ENCODE measurements at regions not wholly inside any gene's neighbourhood (a gene's known extent, or its start where the extent isn't known, plus 50 kb on each side); places are given as distances from the start of the nearest gene placed in this dataset.

GRCh38 chr11:103536335-103536722, 427.1 kb downstream of the DYNC2H1 start:
- POLR2A ChIA-PET: no interaction called here
- H3K4me3 ChIP-seq (ENCODE audit: low read depth in 2 of 2, low read length in 2 of 2): peak overlapping the region in 1 of 2 experiments; percentile 26; a peak in 2 of 4 replicates

GRCh38 chr11:103537904-103538502, 428.8 kb downstream of the DYNC2H1 start:
- intact Hi-C loops (cut with micrococcal nuclease; ENCODE audit: unreplicated experiment): loop anchor here (5.0 kb wide), 1 partner anchor 336 kb away; no protein-coding TSS in a partner anchor
- no peak overlapping the region for H3K4me3 ChIP-seq (ENCODE audit: low read depth in 2 of 2, low read length in 2 of 2)
- no peaks in the 10 kb centered on the region for H3K9me3 ChIP-seq (ENCODE audit: control insufficient read depth, insufficient read depth, low read depth, low read length)
- DNase-seq (ENCODE audit: low read depth, low spot score) (no peak), ATAC-seq (no peak)
- no peaks in the 10 kb centered on the region for H3K4me1 ChIP-seq (ENCODE audit: control insufficient read depth, insufficient read depth, low read length)
- TF ChIP-seq, protein P1, sequence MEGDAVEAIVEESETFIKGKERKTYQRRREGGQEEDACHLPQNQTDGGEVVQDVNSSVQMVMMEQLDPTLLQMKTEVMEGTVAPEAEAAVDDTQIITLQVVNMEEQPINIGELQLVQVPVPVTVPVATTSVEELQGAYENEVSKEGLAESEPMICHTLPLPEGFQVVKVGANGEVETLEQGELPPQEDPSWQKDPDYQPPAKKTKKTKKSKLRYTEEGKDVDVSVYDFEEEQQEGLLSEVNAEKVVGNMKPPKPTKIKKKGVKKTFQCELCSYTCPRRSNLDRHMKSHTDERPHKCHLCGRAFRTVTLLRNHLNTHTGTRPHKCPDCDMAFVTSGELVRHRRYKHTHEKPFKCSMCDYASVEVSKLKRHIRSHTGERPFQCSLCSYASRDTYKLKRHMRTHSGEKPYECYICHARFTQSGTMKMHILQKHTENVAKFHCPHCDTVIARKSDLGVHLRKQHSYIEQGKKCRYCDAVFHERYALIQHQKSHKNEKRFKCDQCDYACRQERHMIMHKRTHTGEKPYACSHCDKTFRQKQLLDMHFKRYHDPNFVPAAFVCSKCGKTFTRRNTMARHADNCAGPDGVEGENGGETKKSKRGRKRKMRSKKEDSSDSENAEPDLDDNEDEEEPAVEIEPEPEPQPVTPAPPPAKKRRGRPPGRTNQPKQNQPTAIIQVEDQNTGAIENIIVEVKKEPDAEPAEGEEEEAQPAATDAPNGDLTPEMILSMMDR (IDR thresholded peaks at IDR 0.05): peak; percentile 76; the same call in 1 of the 2 replicates
- no peak for TF ChIP-seq SIN3A (IDR thresholded peaks at IDR 0.05; ENCODE audit: borderline replicate concordance, insufficient read depth, low read depth, low read length)
- ChIA-PET CTCF (interaction anchor here (0.5 kb wide), 1 partner anchor 222 kb away, joined by 3 read pairs; no protein-coding TSS in a partner anchor), POLR2A (no interaction called here)
- no TSS peak for BruUV-seq (replicated peaks)
- no peaks in the 10 kb centered on the region; the same call in 1 of the 2 replicates for H3K27me3 ChIP-seq (ENCODE audit: control insufficient read depth, insufficient read depth, low read length)
- in situ Hi-C loops (cut with HindIII; ENCODE audit: low pct_unique_long_range_greater_than_20kb, low sequenced_read_pairs): no loop called here
- H3K27ac ChIP-seq (ENCODE audit: low read length): no peak overlapping the region
- no peaks in the 10 kb centered on the region for H3K36me3 ChIP-seq (ENCODE audit: control insufficient read depth, insufficient read depth, low read length)

More at GRCh38 chr11:103536335-103536722, 427.1 kb downstream of the DYNC2H1 start:
- CTCF ChIA-PET: no interaction called here
- in situ Hi-C loops (cut with HindIII; ENCODE audit: low pct_unique_long_range_greater_than_20kb, low sequenced_read_pairs): no loop called here
- TF ChIP-seq REST (IDR thresholded peaks at IDR 0.05; ENCODE audit: insufficient read depth in 1 of 2, low read depth in 2 of 2, low read length in 1 of 2) (no peak), TCF7L2 (IDR thresholded peaks at IDR 0.05; ENCODE audit: low read depth, low read length) (no peak)
- BruUV-seq (replicated peaks): no TSS peak
- Histone ChIP-seq H3K27me3 (ENCODE audit: control insufficient read depth, insufficient read depth, low read length) (no peaks in the 10 kb centered on the region; the same call in 1 of the 2 replicates), H3K27ac (ENCODE audit: low read length) (no peak overlapping the region), H3K36me3 (ENCODE audit: control insufficient read depth, insufficient read depth, low read length) (no peaks in the 10 kb centered on the region), H3K9me3 (ENCODE audit: control insufficient read depth, insufficient read depth, low read depth, low read length) (no peaks in the 10 kb centered on the region), H3K4me1 (ENCODE audit: control insufficient read depth, insufficient read depth, low read length) (no peaks in the 10 kb centered on the region)
- ATAC-seq (peak; percentile 37; the same call in 1 of the 2 replicates), DNase-seq (ENCODE audit: low read depth, low spot score) (no peak)
- intact Hi-C loops (cut with micrococcal nuclease; ENCODE audit: unreplicated experiment): loop anchor here (5.0 kb wide), 1 partner anchor 334 kb away; no protein-coding TSS in a partner anchor

DNA sequence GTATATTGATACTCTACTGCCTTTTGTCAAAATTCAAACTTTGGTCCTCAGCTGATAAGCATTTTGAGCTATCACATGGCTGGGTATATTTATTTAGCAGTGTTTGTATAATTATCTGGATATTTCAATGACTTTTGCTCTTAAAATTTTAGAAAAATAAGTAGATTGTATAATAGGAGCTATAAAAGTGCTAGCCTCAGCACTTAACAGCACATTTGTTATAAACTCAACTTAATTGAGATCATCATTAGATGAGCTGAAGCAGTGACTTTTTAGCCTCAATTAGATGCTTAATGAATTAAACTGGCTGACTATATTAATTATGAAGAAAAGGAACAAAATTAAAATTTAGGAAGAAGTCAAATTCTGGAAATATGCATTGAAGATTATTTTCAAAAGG, 429.9 kb downstream of the DYNC2H1 start:
- no peaks in the 10 kb centered on the region for H3K9me3 ChIP-seq (ENCODE audit: control insufficient read depth, insufficient read depth, low read depth, low read length)
- ATAC-seq (no peak), DNase-seq (ENCODE audit: low read depth, low spot score) (no peak)
- no peaks in the 10 kb centered on the region for H3K36me3 ChIP-seq (ENCODE audit: control insufficient read depth, insufficient read depth, low read length)
- no peaks in the 10 kb centered on the region for H3K4me1 ChIP-seq (ENCODE audit: control insufficient read depth, insufficient read depth, low read length)
- TF ChIP-seq, protein P1 (IDR thresholded peaks at IDR 0.05): no peak
- TF ChIP-seq TCF7L2 (IDR thresholded peaks at IDR 0.05; ENCODE audit: low read depth, low read length): no peak
- TF ChIP-seq REST (IDR thresholded peaks at IDR 0.05; ENCODE audit: insufficient read depth in 1 of 2, low read depth in 2 of 2, low read length in 1 of 2): no peak
- TF ChIP-seq SIN3A (IDR thresholded peaks at IDR 0.05; ENCODE audit: borderline replicate concordance, insufficient read depth, low read depth, low read length): no peak
- no peak for TF ChIP-seq POLR2AphosphoS5 (IDR thresholded peaks at IDR 0.05; ENCODE audit: low read depth, low read length)
- no peaks in the 10 kb centered on the region; the same call in 1 of the 2 replicates for H3K27me3 ChIP-seq (ENCODE audit: control insufficient read depth, insufficient read depth, low read length)
- POLR2A ChIA-PET: no interaction called here
- no peak overlapping the region for H3K4me3 ChIP-seq (ENCODE audit: low read depth in 2 of 2, low read length in 2 of 2)
- in situ Hi-C loops (cut with HindIII; ENCODE audit: low pct_unique_long_range_greater_than_20kb, low sequenced_read_pairs): no loop called here
- H3K27ac ChIP-seq (ENCODE audit: low read length): no peak overlapping the region
- intact Hi-C loops (cut with micrococcal nuclease; ENCODE audit: unreplicated experiment): loop anchor here (5.0 kb wide), 1 partner anchor 337 kb away; no protein-coding TSS in a partner anchor
- BruUV-seq (replicated peaks): no TSS peak
- CTCF ChIA-PET: interaction anchor here (0.6 kb wide), 1 partner anchor 214 kb away, joined by 3 read pairs; no protein-coding TSS in a partner anchor
